ENCODE measurements at regions not wholly inside any gene's neighbourhood (a gene's known extent, or its start where the extent isn't known, plus 50 kb on each side); places are given as distances from the start of the nearest gene placed in this dataset.
"Not testable (repeated sequence)": the region's sequence is repeated elsewhere in the genome, so short reads cannot be mapped to it uniquely, and the experiment has no call there.

DNA sequence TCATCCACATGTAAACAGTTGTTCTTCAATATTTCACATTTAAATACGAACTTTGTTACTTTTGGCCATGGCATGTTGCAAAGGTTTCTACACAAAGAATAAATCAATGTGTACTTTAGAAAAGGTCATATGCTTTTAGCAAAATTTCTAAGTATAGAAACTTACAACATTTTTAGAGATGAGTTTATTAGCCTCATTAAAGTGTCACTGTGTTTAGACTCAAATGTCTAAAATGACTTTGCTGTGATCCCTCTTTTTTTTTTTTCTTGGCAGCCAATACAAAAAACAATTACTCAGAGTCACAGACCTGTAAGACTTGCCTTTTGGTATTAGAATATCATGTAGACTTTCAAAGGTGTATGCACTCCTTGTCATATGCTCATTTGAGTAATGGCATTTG, 349.3 kb upstream of the KIAA1217 start:
- Mint-ChIP-seq H3K27ac (ENCODE audit: unreplicated experiment) (no peak overlapping the region), H3K36me3 (ENCODE audit: low read depth, unreplicated experiment) (no peaks in the 10 kb centered on the region), H3K4me1 (ENCODE audit: low read depth, unreplicated experiment) (no peaks in the 10 kb centered on the region), H3K9me3 (ENCODE audit: unreplicated experiment) (peaks cover 10% of the 10 kb centered on the region), H3K27me3 (ENCODE audit: low read depth, unreplicated experiment) (no peaks in the 10 kb centered on the region), H3K4me3 (ENCODE audit: unreplicated experiment) (no peak overlapping the region)
- H3K27ac ChIP-seq (ENCODE audit: low read depth, low read length): no peak overlapping the region
- H2AFZ ChIP-seq (ENCODE audit: low read depth, low read length): no peak overlapping the region
- no peaks in the 10 kb centered on the region for H3K79me2 ChIP-seq (ENCODE audit: insufficient read depth, low read length)
- H3K9me3 ChIP-seq (ENCODE audit: insufficient read depth, low read depth, low read length): no peaks in the 10 kb centered on the region
- no peak for FAIRE-seq
- H3K9ac ChIP-seq (ENCODE audit: low read length): no peak overlapping the region
- no peaks in the 10 kb centered on the region for H3K27me3 ChIP-seq (ENCODE audit: insufficient read depth, low read length)
- TF ChIP-seq EZH2 (IDR thresholded peaks at IDR 0.05; ENCODE audit: insufficient read depth, low read length): no peak
- TF ChIP-seq, protein P1, sequence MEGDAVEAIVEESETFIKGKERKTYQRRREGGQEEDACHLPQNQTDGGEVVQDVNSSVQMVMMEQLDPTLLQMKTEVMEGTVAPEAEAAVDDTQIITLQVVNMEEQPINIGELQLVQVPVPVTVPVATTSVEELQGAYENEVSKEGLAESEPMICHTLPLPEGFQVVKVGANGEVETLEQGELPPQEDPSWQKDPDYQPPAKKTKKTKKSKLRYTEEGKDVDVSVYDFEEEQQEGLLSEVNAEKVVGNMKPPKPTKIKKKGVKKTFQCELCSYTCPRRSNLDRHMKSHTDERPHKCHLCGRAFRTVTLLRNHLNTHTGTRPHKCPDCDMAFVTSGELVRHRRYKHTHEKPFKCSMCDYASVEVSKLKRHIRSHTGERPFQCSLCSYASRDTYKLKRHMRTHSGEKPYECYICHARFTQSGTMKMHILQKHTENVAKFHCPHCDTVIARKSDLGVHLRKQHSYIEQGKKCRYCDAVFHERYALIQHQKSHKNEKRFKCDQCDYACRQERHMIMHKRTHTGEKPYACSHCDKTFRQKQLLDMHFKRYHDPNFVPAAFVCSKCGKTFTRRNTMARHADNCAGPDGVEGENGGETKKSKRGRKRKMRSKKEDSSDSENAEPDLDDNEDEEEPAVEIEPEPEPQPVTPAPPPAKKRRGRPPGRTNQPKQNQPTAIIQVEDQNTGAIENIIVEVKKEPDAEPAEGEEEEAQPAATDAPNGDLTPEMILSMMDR (IDR thresholded peaks at IDR 0.05; ENCODE audit: insufficient read depth, low read depth, low read length): no peak
- H3K4me2 ChIP-seq (ENCODE audit: low read length): no peak overlapping the region
- no peak overlapping the region for H3K4me3 ChIP-seq (ENCODE audit: insufficient read depth, low read depth, low read length)
- H4K20me1 ChIP-seq (ENCODE audit: insufficient read depth, low read length): no peaks in the 10 kb centered on the region
- no peak for DNase-seq (ENCODE audit: low read depth)
- no peaks in the 10 kb centered on the region for H3K36me3 ChIP-seq (ENCODE audit: insufficient read depth, low read length)
- H3K4me1 ChIP-seq (ENCODE audit: insufficient read depth, low read length): no peaks in the 10 kb centered on the region

DNA sequence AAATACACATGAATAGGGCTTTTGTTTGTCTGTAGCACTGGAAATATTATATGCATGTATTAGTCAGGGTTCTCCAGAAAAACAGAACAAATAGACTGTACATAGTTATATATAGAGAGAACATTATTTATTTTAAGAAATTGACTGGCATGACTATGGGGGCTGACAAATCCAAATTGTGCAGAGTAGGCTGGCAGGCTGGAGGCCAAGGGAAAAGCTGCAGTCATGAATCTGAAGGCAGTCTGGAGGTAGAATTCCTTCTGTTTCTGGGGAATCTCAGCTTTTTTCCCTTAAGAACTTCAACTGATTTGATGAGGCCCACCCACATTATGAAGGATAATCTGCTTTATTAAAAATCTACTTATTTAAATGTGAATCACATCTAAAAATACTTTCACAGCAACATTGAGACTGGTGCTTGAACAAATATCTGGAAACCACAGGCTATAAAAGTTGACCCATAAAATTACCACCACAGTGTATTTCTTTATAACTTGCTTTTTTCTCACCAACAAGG, 344.2 kb upstream of the KIAA1217 start:
- no peak for TF ChIP-seq EZH2 (IDR thresholded peaks at IDR 0.05; ENCODE audit: insufficient read depth, low read length)
- TF ChIP-seq, protein P1 (IDR thresholded peaks at IDR 0.05; ENCODE audit: insufficient read depth, low read depth, low read length): no peak
- H3K4me3 Mint-ChIP-seq (ENCODE audit: unreplicated experiment): no peak overlapping the region
- no peaks in the 10 kb centered on the region for H3K4me1 Mint-ChIP-seq (ENCODE audit: low read depth, unreplicated experiment)
- Histone ChIP-seq H4K20me1 (ENCODE audit: insufficient read depth, low read length) (no peaks in the 10 kb centered on the region), H2AFZ (ENCODE audit: low read depth, low read length) (no peak overlapping the region), H3K9me3 (ENCODE audit: insufficient read depth, low read depth, low read length) (no peaks in the 10 kb centered on the region), H3K4me1 (ENCODE audit: insufficient read depth, low read length) (no peaks in the 10 kb centered on the region), H3K36me3 (ENCODE audit: insufficient read depth, low read length) (no peaks in the 10 kb centered on the region), H3K9ac (ENCODE audit: low read length) (no peak overlapping the region), H3K79me2 (ENCODE audit: insufficient read depth, low read length) (no peaks in the 10 kb centered on the region), H3K27ac (ENCODE audit: low read depth, low read length) (no peak overlapping the region), H3K4me2 (ENCODE audit: low read length) (no peak overlapping the region), H3K27me3 (ENCODE audit: insufficient read depth, low read length) (no peaks in the 10 kb centered on the region), H3K4me3 (ENCODE audit: insufficient read depth, low read depth, low read length) (no peak overlapping the region)
- no peak overlapping the region for H3K27ac Mint-ChIP-seq (ENCODE audit: unreplicated experiment)
- H3K9me3 Mint-ChIP-seq (ENCODE audit: unreplicated experiment): no peaks in the 10 kb centered on the region
- DNase-seq (ENCODE audit: low read depth): no peak
- no peak for FAIRE-seq
- no peaks in the 10 kb centered on the region for H3K36me3 Mint-ChIP-seq (ENCODE audit: low read depth, unreplicated experiment)
- no peaks in the 10 kb centered on the region for H3K27me3 Mint-ChIP-seq (ENCODE audit: low read depth, unreplicated experiment)

DNA sequence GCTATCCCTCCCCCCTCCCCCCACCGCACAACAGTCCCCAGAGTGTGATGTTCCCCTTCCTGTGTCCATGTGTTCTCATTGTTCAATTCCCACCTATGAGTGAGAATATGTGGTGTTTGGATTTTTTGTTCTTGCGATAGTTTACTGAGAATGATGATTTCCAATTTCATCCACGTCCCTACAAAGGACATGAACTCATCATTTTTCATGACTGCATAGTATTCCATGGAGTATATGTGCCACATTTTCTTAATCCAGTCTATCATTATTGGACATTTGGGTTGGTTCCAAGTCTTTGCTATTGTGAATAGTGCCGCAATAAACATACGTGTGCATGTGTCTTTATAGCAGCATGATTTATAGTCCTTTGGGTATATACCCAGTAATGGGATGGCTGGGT, 342.0 kb upstream of the KIAA1217 start:
- H3K4me1 ChIP-seq (ENCODE audit: insufficient read depth, low read length); H4K20me1 ChIP-seq (ENCODE audit: insufficient read depth, low read length); H3K27me3 Mint-ChIP-seq (ENCODE audit: low read depth, unreplicated experiment); H2AFZ ChIP-seq (ENCODE audit: low read depth, low read length); H3K27me3 ChIP-seq (ENCODE audit: insufficient read depth, low read length); H3K9ac ChIP-seq (ENCODE audit: low read length); DNase-seq (ENCODE audit: low read depth); H3K9me3 ChIP-seq (ENCODE audit: insufficient read depth, low read depth, low read length); FAIRE-seq; H3K4me3 ChIP-seq (ENCODE audit: insufficient read depth, low read depth, low read length); H3K36me3 ChIP-seq (ENCODE audit: insufficient read depth, low read length); H3K27ac ChIP-seq (ENCODE audit: low read depth, low read length); H3K27ac Mint-ChIP-seq (ENCODE audit: unreplicated experiment); H3K36me3 Mint-ChIP-seq (ENCODE audit: low read depth, unreplicated experiment); H3K4me1 Mint-ChIP-seq (ENCODE audit: low read depth, unreplicated experiment); H3K4me2 ChIP-seq (ENCODE audit: low read length); H3K4me3 Mint-ChIP-seq (ENCODE audit: unreplicated experiment); H3K79me2 ChIP-seq (ENCODE audit: insufficient read depth, low read length); H3K9me3 Mint-ChIP-seq (ENCODE audit: unreplicated experiment): not testable (repeated sequence)

Measured in astrocyte (in vitro differentiated cells and primary cell).